Dermis microvascular lymphatic vessel endothelial cell (primary cell): ENCODE measurements at regions not wholly inside any gene's neighbourhood (a gene's known extent, or its start where the extent isn't known, plus 50 kb on each side); places are given as distances from the start of the nearest gene placed in this dataset.

Source experiments
- DNase-seq, 2 donors: peaks; one replicate each; pipeline versions ENCODE4 v3.0.0 to v3.0.0-alpha.2; 2010; ENCODE audit warnings: low read depth in 2 of 2

GRCh38 chr2:10520154-10520553 is 72.0 kb upstream of the ODC1 start:
- no peak for DNase-seq

- DNase-seq: no peak
These were observed 71.2 kb upstream of the ODC1 start for GRCh38 chr2:10519394-10519740.

GRCh38 chr2:10518470-10519393 is 70.6 kb upstream of the ODC1 start:
- DNase-seq: no peak

GRCh38 chr2:10517351-10518043 is 69.4 kb upstream of the ODC1 start:
- no peak for DNase-seq

GRCh38 chr2:10515887-10516286 is 67.8 kb upstream of the ODC1 start:
- DNase-seq: no peak

- peak in 1 of 2 donors; percentile 40 for DNase-seq
These were observed 66.6 kb upstream of the ODC1 start for GRCh38 chr2:10514743-10515142.

GRCh38 chr2:10514273-10514672 is 66.1 kb upstream of the ODC1 start:
- no peak for DNase-seq

GRCh38 chr2:10513201-10513600 is 65.1 kb upstream of the ODC1 start:
- DNase-seq: no peak

GRCh38 chr2:10508038-10508437 is 59.9 kb upstream of the ODC1 start:
- DNase-seq: no peak

- DNase-seq: no peak
These were observed 59.0 kb upstream of the ODC1 start for GRCh38 chr2:10507106-10507505.

GRCh38 chr2:10504994-10505820 is 57.1 kb upstream of the ODC1 start:
- DNase-seq: no peak

GRCh38 chr2:10504370-10504993 is 56.4 kb upstream of the ODC1 start:
- no peak for DNase-seq

GRCh38 chr2:10502803-10503107 is 54.6 kb upstream of the ODC1 start:
- no peak for DNase-seq

- DNase-seq: no peak
These were observed 54.1 kb upstream of the ODC1 start for GRCh38 chr2:10501980-10502802.

- no peak for DNase-seq
These were observed 53.4 kb upstream of the ODC1 start for GRCh38 chr2:10501451-10501961.

- peak in 1 of 2 donors; percentile 13 for DNase-seq
These were observed 52.7 kb upstream of the ODC1 start for GRCh38 chr2:10500601-10501361.

- no peak for DNase-seq
These were observed 51.9 kb upstream of the ODC1 start for GRCh38 chr2:10499911-10500521.

- no peak for DNase-seq
These were observed 51.3 kb upstream of the ODC1 start for GRCh38 chr2:10499275-10499907.
